HS-27A (cell line): ENCODE measurements at regions not wholly inside any gene's neighbourhood (a gene's known extent, or its start where the extent isn't known, plus 50 kb on each side); places are given as distances from the start of the nearest gene placed in this dataset.
"Not testable (repeated sequence)": the region's sequence is repeated elsewhere in the genome, so short reads cannot be mapped to it uniquely, and the experiment has no call there.

ENCODE experiments used
- DNase-seq: peaks from one replicate; pipeline ENCODE4 v3.0.0-alpha.2; 2012; ENCODE audit warnings: low read depth, missing footprints

DNA sequence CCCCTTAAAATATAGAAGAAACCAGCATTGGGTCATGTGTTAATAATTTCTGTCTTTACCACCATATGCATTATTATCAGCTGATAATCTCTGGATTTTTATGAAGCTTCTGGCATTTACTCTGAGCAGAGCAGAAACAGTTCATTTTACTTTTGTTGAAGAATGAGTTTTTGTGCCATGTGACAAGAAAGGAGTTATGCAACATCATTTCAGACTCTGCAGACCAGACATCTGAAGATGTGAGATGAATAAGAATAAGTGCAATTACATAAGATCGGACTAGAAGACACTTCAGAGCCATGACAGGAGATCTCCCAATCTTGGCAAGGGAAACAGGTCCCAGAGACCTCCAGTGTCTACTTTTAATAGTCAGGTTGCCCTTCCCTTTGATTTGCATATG is 869.4 kb upstream of the VRK2 start:
- DNase-seq: no peak

DNA sequence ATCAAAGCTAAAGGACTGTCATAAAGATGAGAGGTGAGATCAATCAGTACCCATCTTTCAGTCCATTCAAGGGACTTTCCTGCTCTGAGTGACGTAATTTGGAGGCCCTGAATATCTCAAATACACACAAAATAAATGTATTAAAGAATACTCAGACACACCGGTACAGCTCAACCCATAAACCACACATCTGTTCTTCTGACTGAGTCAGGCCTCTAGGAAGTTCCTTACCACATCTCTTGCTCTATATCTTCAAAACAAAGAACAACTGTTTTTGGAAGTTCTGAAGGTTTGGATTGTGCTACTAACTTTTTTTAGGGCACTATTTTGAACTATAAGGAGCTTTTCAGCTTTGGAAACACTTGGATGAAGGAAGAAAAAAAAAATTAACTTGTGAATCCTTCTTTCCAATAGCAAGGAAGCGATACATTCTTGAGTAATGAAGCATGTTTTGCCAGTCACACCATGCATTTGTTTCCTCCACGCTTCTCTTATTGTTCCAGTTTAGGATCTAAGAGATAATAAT is 866.5 kb upstream of the VRK2 start:
- peak; percentile 43 for DNase-seq

DNA sequence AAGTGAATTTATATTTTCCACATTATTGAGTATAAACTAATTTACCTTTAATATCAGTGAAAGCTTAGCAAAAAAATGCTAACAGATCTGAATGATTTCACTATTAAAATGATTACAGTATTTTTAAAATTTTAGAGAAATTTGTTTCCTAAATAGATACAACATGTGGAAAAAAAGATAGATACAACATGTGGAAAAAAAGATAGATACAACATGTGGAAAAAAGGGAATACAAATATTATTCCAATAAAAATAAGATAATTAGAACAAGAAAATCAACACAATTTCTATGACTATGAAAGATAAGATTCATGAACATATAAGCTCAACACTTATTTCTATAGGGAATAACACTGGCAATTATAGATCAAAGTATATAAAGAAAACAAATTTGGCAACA is 865.9 kb upstream of the VRK2 start:
- no peak for DNase-seq

DNA sequence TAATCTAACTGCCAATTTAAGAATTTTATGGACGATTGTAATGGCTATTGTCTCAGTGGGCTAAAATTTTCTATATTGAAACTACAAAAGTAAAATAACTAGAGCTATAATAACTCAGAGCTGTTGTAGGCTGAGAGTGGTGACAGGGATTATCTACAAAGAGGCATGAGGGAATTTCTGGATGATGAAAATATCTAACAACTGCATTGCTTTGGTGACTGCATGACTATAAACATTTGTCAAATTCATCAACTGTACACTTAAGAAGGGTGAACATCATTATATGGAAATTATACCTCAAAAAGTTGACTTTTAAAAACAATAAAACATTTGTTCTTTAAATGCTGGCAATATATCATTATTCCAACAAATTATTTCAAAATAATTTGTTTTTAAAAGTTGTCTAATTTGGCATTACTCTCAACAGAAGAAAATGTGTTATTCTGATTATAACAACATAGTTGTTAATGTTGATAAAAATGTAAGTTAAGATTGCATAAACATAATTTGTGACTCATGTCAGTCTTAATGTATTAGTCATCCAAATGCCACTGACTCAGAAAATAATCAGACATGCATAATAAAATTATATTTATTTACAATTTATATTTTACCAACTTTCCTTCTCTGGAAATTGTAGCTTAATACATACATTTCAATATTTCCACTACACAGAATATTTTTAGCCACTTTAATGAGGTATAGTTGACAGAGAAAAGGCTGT is 865.1 kb upstream of the VRK2 start:
- DNase-seq: peak; percentile 40

DNA sequence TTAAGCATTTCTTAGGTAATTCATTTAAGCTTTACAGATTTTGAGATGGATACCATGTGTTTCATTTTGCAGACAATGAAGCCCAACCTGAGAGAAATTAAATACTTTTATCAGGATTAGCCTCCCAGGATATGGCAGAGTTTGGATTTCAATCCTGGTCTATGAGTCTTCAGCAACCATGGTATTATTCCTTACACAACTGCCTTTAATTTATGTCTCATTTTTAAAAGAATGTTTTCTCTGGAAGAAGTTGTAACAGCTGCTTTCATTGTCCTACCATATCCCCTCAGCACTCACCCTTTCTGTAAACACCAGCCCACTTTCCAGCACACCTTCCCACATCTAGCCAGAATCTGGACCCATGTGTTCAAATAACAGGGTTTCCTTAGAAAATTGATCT is 863.7 kb upstream of the VRK2 start:
- no peak for DNase-seq

DNA sequence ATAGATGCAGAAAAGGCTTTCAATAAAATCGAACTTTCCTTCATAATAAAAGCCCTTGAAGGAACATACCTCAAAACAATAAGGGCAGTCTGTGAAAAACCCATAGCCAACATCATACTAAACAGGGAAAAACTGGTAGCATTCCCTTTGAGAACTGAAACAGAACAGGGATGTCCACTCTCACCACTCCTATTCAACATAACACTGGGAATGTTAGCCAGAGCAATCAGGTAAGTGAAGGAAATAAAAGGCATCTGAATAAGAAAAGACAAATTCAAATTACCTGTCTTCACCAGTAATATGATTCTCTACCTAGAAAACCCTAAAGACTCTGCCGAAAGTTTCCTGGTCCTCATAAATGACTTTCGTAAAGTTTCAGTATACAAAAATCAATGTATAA is 861.0 kb upstream of the VRK2 start:
- no peak for DNase-seq

DNA sequence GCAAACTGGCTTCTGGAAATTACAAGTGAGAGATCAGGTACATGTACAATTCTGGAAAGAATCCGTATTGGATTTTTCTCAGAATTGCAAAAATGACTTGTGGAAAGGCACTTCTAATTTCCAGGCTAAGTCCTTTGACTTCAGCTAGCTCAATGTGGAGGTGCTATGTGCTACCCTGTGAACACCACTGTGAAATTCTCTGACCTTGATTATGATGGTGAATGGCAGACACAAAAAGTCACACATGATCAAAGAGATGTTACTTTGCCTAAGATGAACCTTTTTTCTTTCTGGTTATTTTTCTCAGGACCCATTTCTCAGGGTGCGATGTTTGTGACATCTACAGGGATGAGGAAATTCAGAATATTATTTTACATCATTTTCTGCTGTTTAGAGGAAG is 856.6 kb upstream of the VRK2 start:
- DNase-seq: no peak

DNA sequence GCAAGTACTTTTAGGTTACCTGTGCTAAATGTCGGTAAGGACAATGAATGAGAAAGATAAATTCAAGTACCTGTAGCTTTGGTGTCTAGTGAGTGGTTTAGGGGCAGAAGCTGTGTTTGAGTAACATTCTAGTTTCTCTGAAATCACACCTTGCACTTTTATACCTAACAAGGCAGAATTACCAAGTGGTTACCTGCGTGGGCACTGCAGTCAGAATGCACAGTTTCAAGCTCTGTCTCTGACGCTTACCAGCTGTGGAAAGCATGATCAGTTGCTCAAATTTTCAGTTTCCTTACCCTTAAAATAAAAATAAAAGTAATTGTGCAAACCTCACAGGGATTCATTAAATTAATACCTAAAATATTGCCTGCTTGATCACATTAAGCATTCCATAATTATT is 846.9 kb upstream of the VRK2 start:
- no peak for DNase-seq

DNA sequence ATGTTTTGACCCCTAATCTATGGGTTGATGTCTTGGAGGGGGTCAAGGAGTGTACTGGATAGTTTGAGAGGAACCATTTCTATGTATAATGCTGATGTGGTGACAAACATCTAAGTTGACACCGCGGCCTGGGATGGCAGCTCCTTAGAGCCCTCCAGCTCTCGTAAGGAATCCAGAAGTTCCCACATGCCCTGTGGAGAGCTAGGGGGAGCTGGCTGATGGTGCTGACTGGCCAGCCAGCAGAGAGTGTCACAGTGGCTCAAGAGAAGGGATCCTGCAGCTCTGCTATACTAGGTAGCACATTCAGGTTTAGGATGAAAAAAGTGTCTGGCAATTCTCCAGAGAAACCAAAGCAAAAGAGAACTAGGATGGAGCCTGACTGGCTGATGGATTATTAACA is 842.2 kb upstream of the VRK2 start:
- no peak for DNase-seq

DNA sequence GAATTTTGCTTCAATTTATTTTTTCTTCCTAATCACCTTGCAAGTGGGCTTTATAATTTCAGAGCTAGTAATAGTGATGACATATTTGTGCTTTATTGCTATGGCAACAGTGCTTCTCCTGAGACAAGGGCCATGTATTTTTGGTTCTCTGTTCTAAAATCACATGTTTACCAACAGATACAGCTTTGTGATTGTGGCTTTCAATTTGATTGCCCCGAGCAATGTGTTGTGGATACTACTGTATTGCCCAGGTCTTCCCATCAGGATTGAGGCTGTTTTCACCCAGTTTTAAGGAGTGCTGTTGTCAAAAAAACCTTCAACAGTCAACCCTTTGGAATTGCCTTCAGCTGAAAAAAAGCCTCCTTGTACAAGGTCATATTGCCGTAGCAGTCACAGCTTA is 841.4 kb upstream of the VRK2 start:
- no peak for DNase-seq

DNA sequence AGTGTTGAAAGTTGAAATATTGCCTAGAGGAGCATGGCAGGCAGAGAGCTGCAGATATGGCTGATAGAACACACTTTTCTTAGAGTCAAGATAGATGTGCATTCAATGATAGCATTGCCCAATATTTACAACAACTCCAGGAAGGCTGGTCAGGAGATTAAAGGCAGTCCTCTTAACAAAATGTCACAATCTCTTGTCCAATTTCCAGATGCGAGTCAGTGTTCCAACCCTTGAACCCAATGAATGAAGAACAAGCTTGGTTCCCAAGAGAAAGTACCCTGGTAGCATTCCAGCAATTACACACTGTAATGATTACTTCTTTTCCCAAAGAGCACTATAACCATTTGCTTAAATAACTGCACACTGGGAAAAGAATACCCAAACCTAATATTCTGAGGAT is 839.4 kb upstream of the VRK2 start:
- DNase-seq: no peak

DNA sequence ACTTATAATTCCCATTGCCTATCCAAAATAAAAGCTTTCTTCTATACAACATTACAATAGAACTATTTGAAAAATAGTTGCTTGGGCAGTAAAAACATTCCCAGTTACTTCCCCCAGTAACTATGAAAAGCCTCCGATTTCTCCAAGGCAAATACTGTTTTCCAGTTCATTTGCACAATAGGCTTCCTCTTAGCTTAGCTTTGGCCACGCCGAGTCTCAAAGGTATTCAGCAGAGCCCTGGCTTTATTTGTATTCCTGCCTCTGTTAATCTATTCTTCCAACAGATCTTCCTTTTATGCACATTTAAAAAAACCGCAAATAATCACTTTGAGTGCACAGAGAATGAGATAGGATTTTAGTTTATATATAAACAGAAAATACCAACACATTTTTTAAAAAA is 836.8 kb upstream of the VRK2 start:
- no peak for DNase-seq

DNA sequence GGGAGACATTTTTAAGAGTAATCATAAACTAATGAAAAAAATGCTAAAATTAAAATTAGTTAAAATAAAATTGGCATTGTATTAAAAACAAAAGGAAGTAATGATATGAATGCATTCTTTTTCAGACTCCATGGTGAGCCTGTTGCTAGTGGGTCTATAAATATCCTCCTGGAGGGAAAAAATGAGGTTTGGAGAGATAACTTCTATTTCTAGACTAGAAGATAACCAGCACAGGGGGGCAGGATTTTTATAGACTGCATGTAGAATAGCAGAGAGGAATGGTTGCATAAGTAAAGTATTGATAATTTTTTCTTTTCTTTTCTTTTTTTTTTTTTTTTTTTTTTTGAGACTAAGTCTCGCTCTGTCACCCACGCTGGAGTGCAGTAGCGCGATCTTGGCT is 835.8 kb upstream of the VRK2 start:
- DNase-seq: no peak

DNA sequence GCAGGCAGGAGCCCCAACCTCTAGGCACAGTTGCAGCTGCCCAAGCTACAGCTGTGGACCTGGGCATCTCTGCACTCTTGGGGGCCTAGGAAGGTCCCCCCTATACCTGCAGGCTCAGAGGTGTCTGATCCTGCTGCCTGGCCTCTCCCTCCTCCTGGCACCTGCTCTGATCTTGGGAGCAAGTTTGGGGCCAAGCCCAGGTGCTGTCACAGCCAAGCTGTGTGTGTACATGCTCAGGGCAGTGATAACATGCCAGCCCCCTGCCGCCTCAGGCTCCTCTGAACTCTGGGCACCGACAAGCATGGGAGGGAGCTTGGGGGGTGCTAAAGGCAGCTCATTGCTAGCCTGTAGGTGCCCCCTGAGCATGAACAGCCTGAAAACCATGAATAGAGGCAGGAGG is 829.6 kb upstream of the VRK2 start:
- no peak for DNase-seq

DNA sequence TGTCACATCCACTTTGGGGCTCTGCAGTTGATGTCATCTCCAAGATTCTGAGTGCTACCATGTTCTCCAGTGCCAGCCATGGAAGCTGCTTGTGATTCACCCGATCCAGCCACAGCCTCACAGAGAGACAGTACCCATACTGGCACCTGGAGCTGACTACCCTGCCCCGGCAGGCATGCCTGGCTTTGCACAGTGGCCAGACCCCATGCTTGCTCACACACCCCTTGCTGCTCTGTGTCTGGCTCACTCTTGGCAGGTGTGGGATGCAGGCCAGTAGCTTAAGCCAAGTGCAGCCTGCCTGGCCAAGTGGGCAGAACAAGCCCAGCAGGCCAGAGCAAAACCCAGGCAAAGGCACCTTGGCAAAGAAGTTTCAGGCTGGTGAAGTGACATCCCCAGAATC is 828.4 kb upstream of the VRK2 start:
- no peak for DNase-seq

DNA sequence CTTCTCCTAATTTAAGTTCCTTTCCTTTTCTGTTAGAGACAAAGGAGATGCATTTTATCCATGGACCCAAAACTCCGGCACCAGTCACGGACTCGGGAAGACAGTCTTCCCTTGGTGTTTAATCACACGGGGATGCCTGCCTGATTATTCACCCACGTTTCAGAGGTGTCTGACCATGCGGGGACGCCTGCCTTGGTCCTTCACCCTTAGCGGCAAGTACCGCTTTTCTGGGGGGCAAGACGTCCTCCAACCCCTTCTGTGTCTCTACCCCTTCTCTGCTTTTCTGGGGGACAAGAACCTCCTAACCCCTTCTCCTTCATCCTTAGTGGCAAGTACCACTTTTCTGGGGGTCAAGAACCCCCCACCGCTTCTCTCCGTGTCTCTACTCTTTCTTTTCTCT is 816.9 kb upstream of the VRK2 start:
- not testable (repeated sequence) for DNase-seq

DNA sequence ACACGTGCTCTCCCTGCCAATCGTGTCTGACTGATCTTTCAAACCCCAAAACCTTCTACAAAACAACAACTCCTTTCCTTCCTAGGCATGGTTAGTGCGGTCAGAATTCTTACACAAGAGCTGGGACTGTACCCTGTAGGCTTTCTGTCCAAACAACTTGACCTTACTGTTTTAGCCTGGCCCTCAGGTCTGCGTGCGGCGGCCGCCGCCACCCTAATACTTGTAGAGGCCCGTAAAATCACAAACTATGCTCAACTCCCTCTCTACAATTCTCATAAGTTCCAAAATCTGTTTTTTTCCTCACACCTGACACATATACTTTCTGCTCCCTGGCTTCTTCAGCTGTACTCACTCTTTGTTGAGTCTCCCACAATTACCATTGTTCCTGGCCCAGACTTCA is 814.3 kb upstream of the VRK2 start:
- DNase-seq: not testable (repeated sequence)

DNA sequence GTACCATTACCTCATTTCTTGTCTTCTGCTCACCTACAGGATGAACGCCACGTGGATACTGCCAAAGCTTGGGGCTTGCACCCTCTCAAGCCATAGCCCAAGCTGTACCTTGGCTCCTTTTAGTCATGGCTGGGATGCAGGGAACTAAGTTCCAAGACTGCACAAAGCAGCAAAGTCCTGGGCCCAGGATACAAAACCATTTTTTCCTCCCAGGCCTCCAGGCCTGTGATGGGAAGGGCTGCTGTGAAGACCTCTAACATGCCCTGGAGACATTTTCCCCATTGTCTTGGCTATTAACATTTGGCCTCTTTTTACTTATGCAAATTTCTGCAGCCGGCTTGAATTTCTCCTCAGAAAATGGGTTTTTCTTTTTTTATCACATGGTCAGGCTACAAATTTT is 795.1 kb upstream of the VRK2 start:
- DNase-seq: not testable (repeated sequence)

DNA sequence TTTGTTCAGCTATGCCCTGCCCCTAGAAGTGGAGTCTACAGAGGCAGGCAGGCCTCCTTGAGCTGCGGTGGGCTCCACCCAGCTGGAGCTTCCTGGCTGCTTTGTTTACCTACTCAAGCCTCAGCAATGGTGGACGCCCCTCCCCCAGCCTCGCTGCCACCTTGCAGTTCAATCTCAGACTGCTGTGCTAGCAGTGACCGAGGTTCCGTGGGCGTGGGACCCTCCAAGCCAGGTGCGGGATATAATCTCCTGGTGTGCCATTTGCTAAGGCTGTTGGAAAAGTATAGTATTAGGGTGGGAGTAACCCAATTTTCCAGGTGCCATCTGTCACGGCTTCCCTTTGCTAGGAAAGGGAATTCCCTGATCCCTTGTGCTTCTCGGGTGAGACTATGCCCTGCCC is 770.2 kb upstream of the VRK2 start:
- not testable (repeated sequence) for DNase-seq

DNA sequence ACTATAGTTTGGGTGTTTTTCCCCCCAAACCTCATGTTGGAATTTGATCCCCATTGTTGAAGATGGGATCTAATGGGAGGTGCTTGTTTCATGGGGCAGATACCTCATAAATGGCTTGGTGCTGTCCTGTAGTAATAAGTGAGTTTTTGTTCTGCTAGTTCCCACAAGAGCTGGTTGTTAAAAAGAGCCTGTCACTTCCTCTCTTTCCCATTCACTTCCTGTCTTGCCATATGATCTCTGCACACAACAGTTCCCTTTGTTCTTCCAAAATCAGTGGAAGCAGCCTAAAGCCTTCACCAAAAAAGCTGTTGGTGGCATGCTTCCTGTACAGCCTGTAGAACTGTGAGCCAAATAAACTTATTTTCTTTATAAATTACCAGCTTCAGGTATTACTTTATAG is 768.2 kb upstream of the VRK2 start:
- no peak for DNase-seq

DNA sequence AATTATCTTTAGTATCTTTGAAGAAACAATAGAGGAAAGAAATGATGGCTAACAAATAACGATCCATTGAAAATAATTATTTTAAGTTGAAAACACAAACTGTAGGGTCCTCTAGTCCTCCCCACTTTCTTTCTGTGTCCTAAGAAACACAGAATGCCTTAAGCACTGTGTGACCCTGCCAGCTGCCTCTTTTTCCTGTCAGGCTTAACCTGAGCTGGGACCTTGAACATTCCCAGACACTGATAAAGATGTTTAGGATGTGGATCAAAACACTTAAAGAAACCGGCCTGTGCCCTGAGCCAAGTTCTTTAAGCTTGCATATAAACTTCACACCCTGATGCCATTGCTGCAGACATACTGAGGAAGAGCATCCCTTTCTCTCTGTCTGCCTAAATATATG is 755.4 kb upstream of the VRK2 start:
- DNase-seq: no peak

DNA sequence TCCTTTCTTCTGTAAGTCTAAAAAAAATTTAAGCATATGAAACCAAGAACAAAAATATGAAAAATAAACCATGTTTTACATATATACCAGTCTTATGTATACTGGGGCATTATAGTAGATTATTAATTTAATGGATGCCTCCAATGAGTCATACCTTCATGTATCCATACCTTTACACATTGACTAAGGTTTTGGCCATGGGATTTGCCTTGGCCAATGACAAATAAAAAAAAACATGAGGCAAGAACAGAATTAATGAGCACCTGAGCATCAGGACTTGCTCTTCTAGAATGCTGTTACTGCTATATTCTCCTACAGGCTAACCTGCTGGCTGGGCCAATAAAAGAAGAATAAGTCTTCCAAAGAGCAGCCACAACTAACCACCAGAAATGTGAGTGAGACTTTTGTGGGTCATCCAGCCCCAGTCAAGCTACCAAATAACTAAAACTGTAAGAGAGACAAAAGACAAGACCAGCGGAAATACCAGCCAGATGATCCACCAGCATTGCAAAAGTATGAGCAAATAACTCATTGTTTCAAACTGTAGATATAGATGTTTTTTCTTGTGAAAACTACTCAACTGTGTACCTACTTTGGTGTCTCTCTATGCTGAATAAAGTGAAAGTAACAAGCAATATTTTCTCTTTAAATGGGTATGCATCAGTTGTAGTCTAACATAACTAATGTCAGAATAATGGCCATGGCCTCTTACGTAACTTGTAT is 749.6 kb upstream of the VRK2 start:
- no peak for DNase-seq

DNA sequence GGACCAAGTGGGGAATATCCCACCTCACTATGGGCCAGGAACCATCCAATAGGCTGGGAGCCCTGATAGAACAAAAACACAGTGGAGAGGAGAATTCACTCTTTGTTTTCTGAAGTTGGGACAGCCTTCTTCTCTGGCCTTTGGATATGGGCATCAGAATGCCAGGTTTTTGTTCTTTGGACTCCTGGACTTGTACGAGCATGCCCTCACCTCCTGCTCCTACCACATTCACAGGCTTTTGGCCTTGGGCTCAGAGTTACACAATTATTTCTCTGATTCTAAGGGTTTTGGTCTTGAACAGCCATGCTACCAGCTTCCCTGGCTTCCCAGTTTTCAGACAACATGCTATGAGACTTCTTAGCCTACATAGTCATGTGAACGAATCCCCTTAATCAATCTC is 732.9 kb upstream of the VRK2 start:
- DNase-seq: no peak

DNA sequence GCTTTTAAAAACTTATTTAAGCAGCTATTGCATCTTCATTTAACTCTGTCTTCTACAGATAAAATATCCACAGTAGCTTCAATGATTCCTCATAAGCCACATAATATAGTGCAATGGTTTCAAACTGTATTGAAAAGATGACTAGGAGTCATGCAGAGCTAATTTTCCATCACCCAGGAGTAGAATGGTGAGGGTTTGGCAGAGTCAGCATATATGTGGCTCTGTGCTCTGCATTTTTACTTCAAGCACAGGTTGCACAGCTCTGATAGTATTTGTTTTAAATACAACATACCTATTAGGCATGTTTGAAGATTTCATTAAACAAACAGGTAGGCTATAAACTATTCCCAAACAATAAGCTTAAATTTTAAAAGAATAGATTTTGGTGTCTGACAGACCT is 731.9 kb upstream of the VRK2 start:
- DNase-seq: no peak
